ENCODE measurements at regions not wholly inside any gene's neighbourhood (a gene's known extent, or its start where the extent isn't known, plus 50 kb on each side); places are given as distances from the start of the nearest gene placed in this dataset.

GRCh38 chr14:101030586-101030985 is 127.1 kb upstream of the RTL1 start:
- intact Hi-C loops (cut with DNase I) = no loop called here
- H3K36me3 ChIP-seq = no peaks in the 10 kb centered on the region
- WGBS (ENCODE audit: insufficient coverage, low coverage, low lambda C conversion rate, missing lambda C conversion rate) = no CpG with 5 or more reads among the region's 14 CpGs
- no peaks in the 10 kb centered on the region for H3K9me3 ChIP-seq
- H3K4me1 ChIP-seq = no peaks in the 10 kb centered on the region
- no peak for ATAC-seq
- peak in 2 of 3 donors; percentile 8 to 38 for DNase-seq
- H3K27ac ChIP-seq = no peak overlapping the region
- no peaks in the 10 kb centered on the region for H3K27me3 ChIP-seq
- TF ChIP-seq CTCF (IDR thresholded peaks at IDR 0.05) = no peak
- no peak for TF ChIP-seq POLR2A (IDR thresholded peaks at IDR 0.05)
- no peak overlapping the region for H3K4me3 ChIP-seq

- 51% methylated on average over 2 of the region's 14 CpGs for whole genome bisulfite sequencing (ENCODE audit: insufficient coverage, low coverage, low lambda C conversion rate, missing lambda C conversion rate)
- Histone ChIP-seq H3K9me3 (no peaks in the 10 kb centered on the region), H3K36me3 (no peaks in the 10 kb centered on the region), H3K27me3 (no peaks in the 10 kb centered on the region), H3K4me3 (no peak overlapping the region), H3K4me1 (no peaks in the 10 kb centered on the region), H3K27ac (no peak overlapping the region)
- DNase-seq (peak in 2 of 3 donors; percentile 4 to 30), ATAC-seq (no peak)
- TF ChIP-seq CTCF (IDR thresholded peaks at IDR 0.05) = no peak
- no peak for TF ChIP-seq POLR2A (IDR thresholded peaks at IDR 0.05)
- intact Hi-C loops (cut with DNase I) = no loop called here
These were observed 127.7 kb upstream of the RTL1 start for GRCh38 chr14:101031186-101031585.

- intact Hi-C loops (cut with DNase I) = no loop called here
- DNase-seq = peak in 2 of 3 donors; percentile 3 to 37
- WGBS (ENCODE audit: insufficient coverage, low coverage, low lambda C conversion rate, missing lambda C conversion rate) = 80% methylated on average over 3 of the region's 17 CpGs
- H3K36me3 ChIP-seq = no peaks in the 10 kb centered on the region
- TF ChIP-seq CTCF (IDR thresholded peaks at IDR 0.05) (no peak), POLR2A (IDR thresholded peaks at IDR 0.05) (no peak)
- H3K4me3 ChIP-seq = no peak overlapping the region
- no peaks in the 10 kb centered on the region for H3K4me1 ChIP-seq
- no peaks in the 10 kb centered on the region for H3K27me3 ChIP-seq
- no peak for ATAC-seq
- H3K9me3 ChIP-seq = no peaks in the 10 kb centered on the region
- H3K27ac ChIP-seq = no peak overlapping the region
These were observed 128.2 kb upstream of the RTL1 start for GRCh38 chr14:101031721-101032120.

GRCh38 chr14:101032433-101032832 is 128.9 kb upstream of the RTL1 start:
- H3K27me3 ChIP-seq = no peaks in the 10 kb centered on the region
- no peak for TF ChIP-seq CTCF (IDR thresholded peaks at IDR 0.05)
- TF ChIP-seq POLR2A (IDR thresholded peaks at IDR 0.05) = no peak
- no peak overlapping the region for H3K27ac ChIP-seq
- intact Hi-C loops (cut with DNase I) = no loop called here
- ATAC-seq = no peak
- no peaks in the 10 kb centered on the region for H3K9me3 ChIP-seq
- no peak for DNase-seq
- H3K4me1 ChIP-seq = no peaks in the 10 kb centered on the region
- H3K4me3 ChIP-seq = no peak overlapping the region
- 45% methylated on average over 6 of the region's 6 CpGs for WGBS (ENCODE audit: insufficient coverage, low coverage, low lambda C conversion rate, missing lambda C conversion rate)
- H3K36me3 ChIP-seq = no peaks in the 10 kb centered on the region

- TF ChIP-seq POLR2A (IDR thresholded peaks at IDR 0.05) (no peak), CTCF (IDR thresholded peaks at IDR 0.05) (no peak)
- WGBS (ENCODE audit: insufficient coverage, low coverage, low lambda C conversion rate, missing lambda C conversion rate) = 57% methylated on average over 6 of the region's 7 CpGs
- Histone ChIP-seq H3K4me1 (no peaks in the 10 kb centered on the region), H3K9me3 (no peaks in the 10 kb centered on the region), H3K36me3 (no peaks in the 10 kb centered on the region), H3K27ac (no peak overlapping the region), H3K4me3 (no peak overlapping the region), H3K27me3 (no peaks in the 10 kb centered on the region)
- DNase-seq (peak in 1 of 3 donors; percentile 31), ATAC-seq (no peak)
- intact Hi-C loops (cut with DNase I) = no loop called here
These were observed 129.5 kb upstream of the RTL1 start for GRCh38 chr14:101033006-101033405.

Measured in right lobe of liver (tissue), 6 donors.